ENCODE measurements at regions not wholly inside any gene's neighbourhood (a gene's known extent, or its start where the extent isn't known, plus 50 kb on each side); places are given as distances from the start of the nearest gene placed in this dataset.
"Not testable (repeated sequence)": the region's sequence is repeated elsewhere in the genome, so short reads cannot be mapped to it uniquely, and the experiment has no call there.

GRCh38 chr2:89294335-89294734 is 602.9 kb downstream of the RPIA start:
- not testable (repeated sequence) for TF ChIP-seq CTCF, POLR2A (IDR thresholded peaks at IDR 0.05)
